Calu3 (cell line): ENCODE measurements at regions not wholly inside any gene's neighbourhood (a gene's known extent, or its start where the extent isn't known, plus 50 kb on each side); places are given as distances from the start of the nearest gene placed in this dataset.

Source experiments
- BruUV-seq: library from RNA; stranded (reverse); fragments of 400-500 nt; replicated peaks from 2 replicates; lab custom pipeline; 2021; lab: Mats Ljungman, UMichigan
- CTCF ChIA-PET: fragments of 300-600 bp; sonication (Branson Sonifier 250); formaldehyde crosslinking; loops from one replicate; lab custom pipeline; 2022; ENCODE audit warnings: antibody characterized with exemption; lab: Charles Lee
- DNase-seq: peaks from one replicate; pipeline ENCODE4 v3.0.0; 2022
- H3K27ac Mint-ChIP-seq: one replicate; pipeline ENCODE4 v1.8.0; 2022; ENCODE audit warnings: mixed read lengths; ENCODE audit not compliant: unreplicated experiment
- H3K27me3 Mint-ChIP-seq: one replicate; pipeline ENCODE4 v1.8.0; 2022; ENCODE audit warnings: mixed read lengths; ENCODE audit not compliant: unreplicated experiment
- H3K36me3 Mint-ChIP-seq: one replicate; pipeline ENCODE4 v1.8.0; 2022; ENCODE audit warnings: mild to moderate bottlenecking, moderate library complexity, mixed read lengths; ENCODE audit not compliant: insufficient read depth, unreplicated experiment
- H3K4me1 Mint-ChIP-seq: one replicate; pipeline ENCODE4 v1.8.0; 2022; ENCODE audit warnings: mild to moderate bottlenecking, low read depth, mixed read lengths; ENCODE audit not compliant: unreplicated experiment
- H3K4me3 Mint-ChIP-seq: one replicate; pipeline ENCODE4 v1.8.0; 2022; ENCODE audit warnings: mild to moderate bottlenecking, low read depth, moderate library complexity, mixed read lengths; ENCODE audit not compliant: unreplicated experiment
- H3K9me3 Mint-ChIP-seq: one replicate; pipeline ENCODE4 v1.8.0; 2022; ENCODE audit warnings: low read depth, mixed read lengths; ENCODE audit not compliant: unreplicated experiment
- intact Hi-C: fragments of 100-400 bp; cut with micrococcal nuclease; formaldehyde crosslinking; loops from one replicate; pipeline ENCODE4 v1.10.0; 2022; ENCODE audit not compliant: unreplicated experiment
- TF ChIP-seq, protein P1 (sequence below): fragments of 200-600 bp; IDR thresholded peaks from one replicate; pipeline ENCODE4 v1.8.0; 2022; ENCODE audit warnings: antibody characterized with exemption; ENCODE audit not compliant: unreplicated experiment

DNA sequence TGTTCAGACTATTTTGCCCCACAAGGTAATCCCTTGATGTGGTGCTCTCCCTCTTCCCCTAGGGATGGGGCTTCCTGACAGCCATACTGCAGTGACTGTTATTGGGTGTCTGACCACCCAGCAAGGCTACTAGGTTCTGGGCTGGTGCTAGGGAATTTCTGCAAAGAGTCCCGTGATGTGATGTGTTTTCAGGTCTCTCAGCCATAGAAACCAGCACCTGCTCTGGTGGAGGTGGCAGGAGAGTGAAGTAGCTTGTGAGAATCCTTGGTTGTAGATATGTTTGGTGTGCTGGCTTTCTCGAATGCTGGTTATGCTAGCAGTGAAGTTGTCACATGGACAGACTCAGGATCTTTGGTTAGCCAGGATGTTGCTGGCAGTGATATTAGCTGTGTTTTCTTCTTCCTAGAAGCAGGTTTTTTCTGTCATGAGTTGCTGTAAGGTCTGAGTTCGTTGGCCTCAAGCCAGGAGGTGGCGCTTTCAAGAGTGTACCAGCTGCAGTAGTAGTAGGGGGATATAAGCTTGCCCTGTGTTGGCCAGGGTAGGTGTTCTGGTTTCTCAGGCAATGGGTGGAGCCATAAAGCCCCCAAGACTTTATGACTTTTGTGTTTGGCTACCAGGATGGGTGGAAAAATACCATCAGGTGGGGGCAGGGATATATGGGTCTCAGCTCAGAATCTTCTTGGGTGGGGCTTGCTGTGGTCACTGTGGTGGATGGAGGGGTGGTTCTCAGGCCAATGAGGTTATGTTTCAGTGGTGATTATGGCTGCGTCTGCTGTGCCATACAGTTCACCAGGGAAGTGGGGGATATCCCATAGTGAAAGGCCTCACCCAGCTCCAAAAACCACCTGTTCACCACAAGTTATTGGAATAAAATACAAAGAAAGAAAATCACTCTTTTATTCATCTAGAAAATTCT, 1112.3 kb downstream of the KCNT2 start:
- Mint-ChIP-seq H3K4me1 (no peaks in the 10 kb centered on the region), H3K4me3 (no peak overlapping the region), H3K9me3 (no peaks in the 10 kb centered on the region), H3K27ac (no peak overlapping the region), H3K27me3 (no peaks in the 10 kb centered on the region), H3K36me3 (no peaks in the 10 kb centered on the region)
- no peak for DNase-seq
- intact Hi-C loops: no loop called here
- no TSS peak for BruUV-seq
- CTCF ChIA-PET: no interaction called here
- TF ChIP-seq, protein P1, sequence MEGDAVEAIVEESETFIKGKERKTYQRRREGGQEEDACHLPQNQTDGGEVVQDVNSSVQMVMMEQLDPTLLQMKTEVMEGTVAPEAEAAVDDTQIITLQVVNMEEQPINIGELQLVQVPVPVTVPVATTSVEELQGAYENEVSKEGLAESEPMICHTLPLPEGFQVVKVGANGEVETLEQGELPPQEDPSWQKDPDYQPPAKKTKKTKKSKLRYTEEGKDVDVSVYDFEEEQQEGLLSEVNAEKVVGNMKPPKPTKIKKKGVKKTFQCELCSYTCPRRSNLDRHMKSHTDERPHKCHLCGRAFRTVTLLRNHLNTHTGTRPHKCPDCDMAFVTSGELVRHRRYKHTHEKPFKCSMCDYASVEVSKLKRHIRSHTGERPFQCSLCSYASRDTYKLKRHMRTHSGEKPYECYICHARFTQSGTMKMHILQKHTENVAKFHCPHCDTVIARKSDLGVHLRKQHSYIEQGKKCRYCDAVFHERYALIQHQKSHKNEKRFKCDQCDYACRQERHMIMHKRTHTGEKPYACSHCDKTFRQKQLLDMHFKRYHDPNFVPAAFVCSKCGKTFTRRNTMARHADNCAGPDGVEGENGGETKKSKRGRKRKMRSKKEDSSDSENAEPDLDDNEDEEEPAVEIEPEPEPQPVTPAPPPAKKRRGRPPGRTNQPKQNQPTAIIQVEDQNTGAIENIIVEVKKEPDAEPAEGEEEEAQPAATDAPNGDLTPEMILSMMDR: no peak

DNA sequence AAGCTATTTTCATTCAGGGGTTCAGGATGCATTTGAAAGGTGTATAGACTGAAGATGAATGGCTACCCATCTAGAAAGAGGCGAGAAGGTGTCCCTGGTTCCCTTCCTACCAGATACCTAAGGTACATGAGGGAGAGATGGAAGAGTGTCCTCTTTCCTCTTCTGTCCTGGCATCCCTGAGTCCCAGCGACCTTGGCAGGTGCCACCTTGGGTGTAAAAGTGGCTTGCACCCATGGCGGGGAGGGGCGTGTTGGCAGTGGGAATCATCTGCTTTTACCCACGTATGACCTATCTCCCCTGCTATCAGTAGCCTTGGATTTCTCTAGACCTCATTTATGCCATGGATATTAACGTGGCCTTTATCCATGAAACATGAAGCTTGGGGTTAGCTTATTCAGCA, 1126.1 kb downstream of the KCNT2 start:
- no peak for DNase-seq
- no peaks in the 10 kb centered on the region for H3K36me3 Mint-ChIP-seq
- no peaks in the 10 kb centered on the region for H3K4me1 Mint-ChIP-seq
- no peak overlapping the region for H3K4me3 Mint-ChIP-seq
- H3K27ac Mint-ChIP-seq: no peak overlapping the region
- intact Hi-C loops: no loop called here
- CTCF ChIA-PET: no interaction called here
- no peaks in the 10 kb centered on the region for H3K27me3 Mint-ChIP-seq
- TF ChIP-seq, protein P1: no peak
- H3K9me3 Mint-ChIP-seq: peaks cover 3% of the 10 kb centered on the region
- BruUV-seq: no TSS peak

DNA sequence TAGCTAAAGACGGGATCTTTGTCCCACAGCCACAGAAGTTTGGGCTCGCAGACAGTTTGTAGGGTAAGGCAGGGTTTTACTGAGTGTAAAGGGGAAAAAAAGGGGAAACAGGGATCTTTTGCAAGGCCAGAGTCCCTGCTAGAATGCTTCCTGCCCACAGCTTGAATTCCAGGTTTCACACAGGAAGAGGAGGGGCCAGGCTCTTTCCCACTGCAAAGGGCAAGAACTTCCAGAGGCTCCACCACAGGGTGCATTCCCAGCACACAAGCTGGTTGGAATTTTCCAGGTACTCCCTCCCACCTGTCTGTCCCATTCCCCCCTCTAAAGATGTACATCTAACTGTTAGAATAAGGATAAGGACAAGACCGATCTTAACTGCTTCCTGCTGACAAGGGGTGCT, 1126.9 kb downstream of the KCNT2 start:
- Mint-ChIP-seq H3K4me1 (no peaks in the 10 kb centered on the region), H3K27ac (no peak overlapping the region), H3K4me3 (no peak overlapping the region), H3K27me3 (no peaks in the 10 kb centered on the region), H3K36me3 (no peaks in the 10 kb centered on the region), H3K9me3 (peaks cover 2% of the 10 kb centered on the region)
- intact Hi-C loops: no loop called here
- TF ChIP-seq, protein P1: no peak
- no peak for DNase-seq
- BruUV-seq: no TSS peak
- CTCF ChIA-PET: no interaction called here

DNA sequence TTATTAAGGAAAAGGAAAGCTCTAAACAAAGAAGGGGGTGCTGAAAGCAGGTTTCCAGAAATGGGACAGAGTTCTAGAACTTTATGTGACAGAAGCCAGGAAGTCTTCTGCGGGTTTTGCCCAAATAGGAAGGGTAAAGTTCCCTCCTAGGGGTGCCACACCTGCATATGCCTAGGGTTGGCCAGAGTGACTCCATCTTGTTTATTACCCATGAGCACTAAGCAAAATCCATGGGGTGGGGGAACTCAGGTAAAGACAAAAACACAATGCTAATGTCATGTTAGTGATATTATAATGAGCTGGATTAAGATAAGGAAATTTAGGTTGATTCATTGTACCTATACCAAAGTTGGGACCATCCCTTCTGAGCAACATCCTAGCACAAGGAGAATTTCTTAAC, 1132.7 kb downstream of the KCNT2 start:
- Mint-ChIP-seq H3K36me3 (no peaks in the 10 kb centered on the region), H3K4me3 (no peak overlapping the region), H3K27me3 (no peaks in the 10 kb centered on the region), H3K4me1 (no peaks in the 10 kb centered on the region), H3K27ac (no peak overlapping the region), H3K9me3 (peaks cover 6% of the 10 kb centered on the region)
- TF ChIP-seq, protein P1: no peak
- no TSS peak for BruUV-seq
- no peak for DNase-seq
- CTCF ChIA-PET: no interaction called here
- intact Hi-C loops: no loop called here
